Right ventricle myocardium superior (tissue), 1 donor: ENCODE measurements at regions not wholly inside any gene's neighbourhood (a gene's known extent, or its start where the extent isn't known, plus 50 kb on each side); places are given as distances from the start of the nearest gene placed in this dataset.

Source experiments
- ATAC-seq: fragments of 200-7000 bp; cut with Tn5 transposase; one replicate; pipeline ENCODE4 v1.9.1; 2020; ENCODE audit warnings: mild to moderate bottlenecking; ENCODE audit not compliant: poor library complexity
- DNase-seq: peaks from one replicate; pipeline ENCODE4 v3.0.0-alpha.2; 2020
- intact Hi-C: fragments of 100-400 bp; cut with DNase I; formaldehyde crosslinking; loops from one replicate; pipeline ENCODE4 v1.11.2; 2022
- donor health status: DM: no; HTN: yes; CAD: no; lungs with severe emphysema.

DNA sequence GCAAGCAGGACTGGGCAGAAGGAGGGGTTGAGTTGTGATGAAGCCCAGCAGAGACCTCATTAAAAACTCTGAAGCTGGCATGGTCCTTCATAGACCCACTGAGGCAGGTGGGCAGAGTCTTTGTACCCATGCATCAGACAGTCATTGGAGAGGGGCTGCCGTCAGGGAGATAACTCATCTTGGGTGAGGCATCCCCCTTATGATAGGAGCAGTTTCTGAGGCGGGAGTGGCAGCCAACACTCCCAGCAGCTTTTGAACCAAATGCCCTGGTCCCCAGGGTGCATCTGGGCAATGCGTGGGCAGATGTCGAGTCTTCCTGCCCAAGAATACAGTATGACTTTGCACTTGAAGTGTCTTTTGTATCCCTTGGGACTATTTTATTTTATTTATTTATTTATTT, 68.1 kb downstream of the HTR5A start:
- ATAC-seq (no peak), DNase-seq (no peak)
- intact Hi-C loops, result no loop called here

DNA sequence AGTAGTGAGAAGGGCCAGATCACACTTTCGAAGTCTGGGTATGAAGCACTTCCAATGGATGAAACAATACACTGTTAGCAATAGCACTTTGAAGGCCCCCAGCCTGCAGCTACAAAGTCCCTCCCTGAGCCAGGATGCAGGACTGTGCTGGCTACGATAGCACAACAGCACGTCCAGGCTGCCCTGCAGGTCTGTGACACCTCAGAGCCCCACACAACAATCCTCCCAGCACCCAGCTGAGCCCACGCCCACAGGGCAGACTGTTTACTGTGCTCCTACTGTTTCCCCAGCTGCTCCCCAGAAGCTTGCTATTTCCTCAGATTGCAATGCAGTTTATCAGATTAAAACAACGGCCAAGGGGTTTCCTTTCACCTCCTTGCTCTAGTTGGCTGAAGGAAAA, 71.4 kb downstream of the HTR5A start:
- DNase-seq (no peak), ATAC-seq (no peak)
- intact Hi-C loops, result no loop called here

DNA sequence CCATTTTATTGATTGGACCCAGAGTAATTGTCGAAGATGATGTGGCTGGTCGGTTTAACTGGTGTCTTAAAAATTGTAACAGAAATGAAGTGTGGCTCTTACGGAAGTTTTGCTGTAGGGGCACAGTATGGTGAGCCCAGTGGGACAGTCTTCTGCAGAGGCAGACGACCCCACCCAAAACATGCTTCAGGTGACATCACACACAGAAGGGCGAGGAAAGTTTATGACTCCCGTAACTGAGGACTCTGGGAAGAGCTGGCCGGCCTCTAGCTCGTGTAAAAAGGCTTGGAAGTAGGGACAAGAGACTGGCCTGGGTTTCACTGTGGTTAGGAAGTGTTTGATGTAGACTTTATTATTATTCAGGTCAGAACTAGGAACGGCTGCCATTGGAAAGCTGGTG, 73.3 kb downstream of the HTR5A start:
- DNase-seq (no peak), ATAC-seq (no peak)
- intact Hi-C loops, result no loop called here

DNA sequence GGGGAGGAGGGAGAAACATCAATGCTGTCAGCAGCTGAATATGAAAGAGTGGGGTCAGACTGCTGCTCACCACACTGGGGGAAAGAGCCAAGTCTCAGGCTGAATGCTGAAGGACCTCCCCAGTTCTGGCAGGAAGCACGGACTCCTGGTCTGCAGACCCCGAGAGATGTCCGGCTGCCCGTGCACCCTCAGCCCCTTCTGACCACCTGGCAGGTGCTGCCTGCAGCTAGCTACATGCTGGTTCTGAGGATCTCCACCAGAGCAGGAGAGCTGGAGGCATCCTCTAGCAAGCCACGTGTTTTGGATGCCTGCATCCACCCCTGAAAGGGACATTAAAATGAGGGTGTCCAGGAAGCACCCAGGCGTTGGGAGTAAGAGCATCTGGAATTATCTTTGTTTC, 74.2 kb downstream of the HTR5A start:
- intact Hi-C loops, result no loop called here
- DNase-seq (no peak), ATAC-seq (no peak)

GRCh38 chr7:155145477-155146255, 75.5 kb downstream of the HTR5A start:
- ATAC-seq (no peak), DNase-seq (no peak)
- intact Hi-C loops, result no loop called here

- ATAC-seq, result no peak
- DNase-seq, result no peak
- intact Hi-C loops, result no loop called here
Observed at GRCh38 chr7:155147172-155147571, 77.0 kb downstream of the HTR5A start.

GRCh38 chr7:155147624-155148023, 77.5 kb downstream of the HTR5A start:
- intact Hi-C loops, result no loop called here
- DNase-seq, result no peak
- no peak for ATAC-seq

- ATAC-seq (no peak), DNase-seq (no peak)
- intact Hi-C loops, result no loop called here
Observed at GRCh38 chr7:155153676-155154075, 83.6 kb downstream of the HTR5A start.

- intact Hi-C loops, result no loop called here
- DNase-seq, result no peak
- no peak for ATAC-seq
Observed at GRCh38 chr7:155154586-155154985, 84.5 kb downstream of the HTR5A start.

DNA sequence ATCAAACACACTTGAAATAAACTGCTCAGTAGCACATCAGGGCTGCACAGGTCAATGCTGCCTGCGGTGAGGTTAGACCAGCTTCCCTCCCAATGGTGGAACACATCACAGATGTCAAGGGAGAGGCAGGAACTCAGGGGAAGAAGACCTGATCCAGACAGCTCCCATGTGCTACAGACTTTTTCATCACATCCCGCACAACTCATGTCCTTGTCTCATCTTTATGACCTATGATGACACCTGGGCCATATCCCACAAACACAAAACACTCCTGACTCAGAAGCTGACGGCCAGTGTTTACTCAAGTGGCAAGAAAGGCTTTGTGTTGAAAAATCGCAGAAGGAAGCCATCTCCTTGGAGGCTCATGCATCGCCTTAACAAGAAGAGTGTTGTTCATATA, 91.6 kb downstream of the HTR5A start:
- DNase-seq (no peak), ATAC-seq (no peak)
- intact Hi-C loops, result no loop called here

DNA sequence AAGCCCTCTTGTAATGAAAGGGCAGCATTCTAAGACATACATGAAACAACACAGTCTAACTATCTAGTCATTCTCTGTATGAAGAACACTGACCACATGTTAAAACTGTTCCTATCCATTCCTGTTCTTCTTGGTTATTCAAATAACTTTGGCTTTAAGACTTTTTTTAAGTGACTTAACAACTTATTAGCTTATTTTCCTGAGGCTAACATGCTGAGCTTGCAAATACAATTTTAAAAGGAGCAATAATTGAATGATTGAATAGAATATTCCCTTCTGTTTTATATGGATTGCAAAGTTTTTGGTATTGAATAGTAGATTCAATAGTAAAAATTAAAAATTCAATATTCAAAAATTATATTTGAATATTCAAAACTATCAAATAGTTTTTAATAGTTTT, 92.3 kb downstream of the HTR5A start:
- no peak for ATAC-seq
- no peak for DNase-seq
- intact Hi-C loops, result no loop called here

- no peak for DNase-seq
- intact Hi-C loops, result no loop called here
- ATAC-seq, result no peak
Observed at GRCh38 chr7:155163696-155164095, 93.6 kb downstream of the HTR5A start.

GRCh38 chr7:155164316-155164715, 94.2 kb downstream of the HTR5A start:
- no peak for ATAC-seq
- intact Hi-C loops, result no loop called here
- DNase-seq, result no peak

GRCh38 chr7:155166108-155166507, 96.0 kb downstream of the HTR5A start:
- DNase-seq (no peak), ATAC-seq (no peak)

DNA sequence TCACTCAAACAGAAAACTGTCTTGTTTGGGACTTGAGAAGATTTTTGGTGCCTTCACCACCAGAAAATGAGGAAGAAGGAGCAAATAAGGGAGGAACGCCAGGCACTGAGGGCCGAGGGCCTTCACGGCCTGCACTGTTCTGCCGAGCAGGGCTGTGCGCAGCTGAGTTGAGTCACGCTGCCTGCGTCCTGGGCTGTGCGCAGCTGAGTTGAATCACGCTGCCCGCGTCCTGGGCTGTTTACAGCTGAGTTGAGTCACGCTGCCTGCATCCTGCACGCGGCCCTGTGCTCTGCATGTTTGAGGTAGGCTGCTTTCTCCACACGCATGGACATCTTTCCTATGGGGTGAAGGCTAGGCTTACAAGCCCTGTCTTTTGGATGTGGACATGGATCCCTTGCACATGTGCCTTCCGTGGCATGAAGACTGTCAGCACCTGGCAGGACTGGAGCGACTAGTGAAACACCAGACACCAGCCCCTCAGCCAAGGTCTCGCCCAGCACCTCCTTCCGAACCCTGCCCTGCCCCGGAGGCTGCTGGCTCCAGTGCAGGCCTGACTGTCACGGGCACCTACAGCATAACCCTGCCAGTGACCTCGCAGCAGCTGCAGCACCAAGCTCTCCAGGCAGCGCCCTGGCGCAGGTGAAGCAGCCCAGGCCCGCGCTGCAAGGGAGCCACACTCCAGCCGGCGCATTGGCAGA, 96.7 kb downstream of the HTR5A start:
- intact Hi-C loops, result no loop called here
- no peak for ATAC-seq
- DNase-seq, result no peak

More at GRCh38 chr7:155166108-155166507, 96.0 kb downstream of the HTR5A start:
- intact Hi-C loops, result no loop called here

- intact Hi-C loops, result no loop called here
- DNase-seq, result no peak
- ATAC-seq, result no peak
Observed at GRCh38 chr7:155167706-155168365, 97.7 kb downstream of the HTR5A start.

DNA sequence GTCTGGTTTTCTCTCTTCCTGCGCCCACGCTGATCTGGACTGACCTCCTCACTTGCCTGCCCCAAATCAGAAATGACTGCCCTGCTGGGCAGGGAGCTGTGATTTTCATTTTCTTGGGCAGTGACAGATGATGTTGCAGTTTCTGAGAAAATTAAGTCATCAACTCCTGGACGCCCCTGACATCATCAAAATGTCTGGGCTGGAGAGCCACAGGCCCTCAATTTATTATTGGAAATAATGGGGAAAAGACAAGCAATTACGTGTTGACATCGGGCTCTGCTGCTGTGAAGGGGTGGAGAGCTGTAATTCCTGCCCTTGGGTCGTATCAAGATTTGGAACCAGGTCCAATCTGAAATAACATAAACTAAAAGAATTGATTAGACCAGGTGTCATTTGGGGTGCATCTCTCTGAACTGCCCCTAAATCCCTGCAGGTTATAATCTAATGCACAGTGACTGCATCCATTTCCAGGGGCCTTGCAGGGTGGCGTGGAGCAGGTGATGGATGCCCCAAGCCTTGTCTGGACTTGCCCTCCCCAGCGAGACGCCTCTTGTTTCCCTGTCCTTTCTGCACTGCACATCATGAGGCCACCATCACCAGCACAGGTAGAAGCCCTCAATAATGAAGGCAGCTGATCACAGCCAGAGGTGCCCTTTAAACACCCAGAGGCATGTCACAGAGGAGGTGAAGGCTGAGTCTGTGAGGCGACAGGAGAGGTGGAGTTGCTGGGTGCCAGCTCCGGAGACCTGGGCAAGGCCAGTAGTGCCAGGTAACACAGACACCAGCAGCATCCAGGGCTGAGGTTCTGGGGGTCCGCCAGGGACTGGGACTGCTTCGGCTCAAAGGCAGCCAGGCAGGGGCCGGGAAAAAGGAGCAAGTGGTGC, 98.7 kb downstream of the HTR5A start:
- intact Hi-C loops, result no loop called here
- ATAC-seq (no peak), DNase-seq (no peak)

DNA sequence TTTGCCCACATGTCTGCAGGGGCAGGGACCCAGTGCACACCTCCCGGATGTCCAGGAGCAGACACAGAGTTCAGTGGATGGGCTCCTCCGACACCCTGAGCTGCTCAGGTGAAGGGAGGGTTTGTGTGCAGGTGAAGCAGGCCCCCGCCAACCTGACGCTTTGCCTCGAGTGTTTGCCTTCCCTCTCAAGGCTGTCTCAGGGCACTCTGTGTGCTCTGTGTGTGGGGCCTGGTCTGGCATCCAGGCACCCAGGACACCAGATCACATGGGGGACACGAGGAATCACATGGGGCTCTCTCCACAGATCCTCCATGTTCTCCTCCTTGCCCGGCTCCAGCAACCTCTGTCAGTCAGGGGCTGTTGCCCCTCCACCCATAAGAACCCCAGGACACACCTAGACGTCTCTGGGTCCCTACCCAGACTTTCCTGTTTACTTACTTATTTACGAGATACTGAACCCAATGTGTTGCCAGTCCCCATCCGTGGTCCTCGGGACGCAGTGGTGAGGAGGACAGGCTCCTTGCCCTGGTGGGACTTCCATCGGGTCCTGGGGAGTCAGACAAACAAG, 99.5 kb downstream of the HTR5A start:
- DNase-seq (no peak), ATAC-seq (no peak)
- intact Hi-C loops, result no loop called here

GRCh38 chr7:155170331-155170730, 100.2 kb downstream of the HTR5A start:
- ATAC-seq, result no peak
- DNase-seq, result no peak
- intact Hi-C loops, result no loop called here
